RWPE2 (cell line): ENCODE measurements at regions not wholly inside any gene's neighbourhood (a gene's known extent, or its start where the extent isn't known, plus 50 kb on each side); places are given as distances from the start of the nearest gene placed in this dataset.
"Not testable (repeated sequence)": the region's sequence is repeated elsewhere in the genome, so short reads cannot be mapped to it uniquely, and the experiment has no call there.

Experiments
- ATAC-seq: fragments of 200-7000 bp; cut with Tn5 transposase; 3 replicates; pipeline ENCODE4 v1.9.1; 2021; ENCODE audit warnings: low read depth
- DNase-seq: peaks from one replicate; pipeline ENCODE4 v3.0.0-alpha.2; 2020; ENCODE audit warnings: low spot score
- H3K27ac ChIP-seq: fragments of 450-650 bp; 2 replicates; pipeline ENCODE4 v1.5.1; 2017; ENCODE audit warnings: mild to moderate bottlenecking; ENCODE audit not compliant: poor library complexity, severe bottlenecking
- H3K27me3 ChIP-seq: fragments of 250-450 bp; sonication (Bioruptor Pico); 2 replicates; pipeline ENCODE4 v1.5.1; 2021; ENCODE audit warnings: mild to moderate bottlenecking, moderate library complexity; ENCODE audit not compliant: insufficient read depth, poor library complexity, severe bottlenecking
- H3K36me3 ChIP-seq: fragments of 250-450 bp; sonication (Bioruptor Pico); 2 replicates; pipeline ENCODE4 v1.5.1; 2020; ENCODE audit warnings: low read depth, mild to moderate bottlenecking, moderate library complexity
- H3K4me1 ChIP-seq: fragments of 250-450 bp; sonication (Bioruptor Pico); 2 replicates; pipeline ENCODE4 v1.5.1; 2021; ENCODE audit warnings: mild to moderate bottlenecking, moderate library complexity; ENCODE audit not compliant: insufficient read depth, poor library complexity, severe bottlenecking
- H3K4me3 ChIP-seq: fragments of 250-450 bp; sonication (Bioruptor Pico); 2 replicates; pipeline ENCODE4 v1.5.1; 2021; ENCODE audit warnings: mild to moderate bottlenecking, moderate library complexity; ENCODE audit not compliant: severe bottlenecking
- H3K9me3 ChIP-seq: fragments of 250-450 bp; sonication (Bioruptor Pico); 2 replicates; pipeline ENCODE4 v1.5.1; 2021; ENCODE audit warnings: mild to moderate bottlenecking, moderate library complexity; ENCODE audit not compliant: severe bottlenecking
- CTCF ChIP-seq: fragments of 450-650 bp; IDR thresholded peaks from one replicate; pipeline ENCODE4 v1.5.1; 2017; ENCODE audit warnings: mild to moderate bottlenecking, moderate library complexity; ENCODE audit not compliant: poor library complexity, severe bottlenecking

- no peaks in the 10 kb centered on the region for H3K27me3 ChIP-seq
- no peaks in the 10 kb centered on the region for H3K36me3 ChIP-seq
- DNase-seq (no peak), ATAC-seq (no peak; the same call in 2 of the 3 replicates)
- H3K27ac ChIP-seq: no peak overlapping the region
- no peak overlapping the region for H3K4me3 ChIP-seq
- no peak for TF ChIP-seq CTCF
- H3K9me3 ChIP-seq: no peaks in the 10 kb centered on the region
- H3K4me1 ChIP-seq: no peaks in the 10 kb centered on the region
Observed at GRCh38 chr21:27026501-27026900, 59.6 kb upstream of the ADAMTS5 start.

- not testable (repeated sequence) for ATAC-seq, H3K4me3 ChIP-seq, DNase-seq
Observed at GRCh38 chr21:27025708-27026107, 58.8 kb upstream of the ADAMTS5 start.

GRCh38 chr21:27024971-27025370 lies 58.1 kb upstream of the ADAMTS5 start:
- H3K27ac ChIP-seq: no peak overlapping the region
- no peaks in the 10 kb centered on the region for H3K9me3 ChIP-seq
- H3K4me3 ChIP-seq: no peak overlapping the region
- TF ChIP-seq CTCF: no peak
- DNase-seq: no peak
- no peaks in the 10 kb centered on the region for H3K27me3 ChIP-seq
- H3K36me3 ChIP-seq: no peaks in the 10 kb centered on the region
- no peaks in the 10 kb centered on the region for H3K4me1 ChIP-seq
- ATAC-seq: no peak

More at GRCh38 chr21:27025708-27026107, 58.8 kb upstream of the ADAMTS5 start:
- H3K36me3 ChIP-seq, H3K27me3 ChIP-seq, H3K27ac ChIP-seq, H3K4me1 ChIP-seq, H3K9me3 ChIP-seq: not testable (repeated sequence)

GRCh38 chr21:27024301-27024700 lies 57.4 kb upstream of the ADAMTS5 start:
- Histone ChIP-seq H3K27ac (no peak overlapping the region), H3K4me1 (no peaks in the 10 kb centered on the region), H3K27me3 (no peaks in the 10 kb centered on the region), H3K9me3 (no peaks in the 10 kb centered on the region), H3K36me3 (no peaks in the 10 kb centered on the region), H3K4me3 (no peak overlapping the region)
- no peak for TF ChIP-seq CTCF
- DNase-seq: no peak
- no peak for ATAC-seq

- no peaks in the 10 kb centered on the region for H3K9me3 ChIP-seq
- ATAC-seq (no peak), DNase-seq (no peak)
- no peak for TF ChIP-seq CTCF
- no peaks in the 10 kb centered on the region for H3K4me1 ChIP-seq
- no peaks in the 10 kb centered on the region for H3K27me3 ChIP-seq
- H3K4me3 ChIP-seq: no peak overlapping the region
- H3K27ac ChIP-seq: no peak overlapping the region
- H3K36me3 ChIP-seq: no peaks in the 10 kb centered on the region
Observed at GRCh38 chr21:27023186-27023585, 56.3 kb upstream of the ADAMTS5 start.
